AG04449 (cell line): ENCODE measurements at regions not wholly inside any gene's neighbourhood (a gene's known extent, or its start where the extent isn't known, plus 50 kb on each side); places are given as distances from the start of the nearest gene placed in this dataset.

ENCODE experiments used
- CTCF ChIA-PET: fragments of 350-600 bp; formaldehyde crosslinking; extraction: SDS; loops from one replicate; lab custom pipeline; 2021; ENCODE audit warnings: antibody characterized with exemption; lab: Yijun Ruan, JAX
- POLR2A ChIA-PET: fragments of 400-600, 350-600 bp; formaldehyde crosslinking; extraction: SDS; loops from one replicate; lab custom pipeline; 2020; ENCODE audit warnings: antibody characterized with exemption, inconsistent platforms; lab: Yijun Ruan, JAX
- DNase-seq: peaks from one replicate; pipeline ENCODE4 v3.0.0-alpha.2; 2010; ENCODE audit warnings: low read depth, low spot score
- H3K4me3 ChIP-seq: 2 replicates; pipeline ENCODE4 v1.5.1; 2011; ENCODE audit warnings: low read depth, mild to moderate bottlenecking, control low read depth, low read length
- CTCF ChIP-seq: IDR thresholded peaks from one replicate; pipeline ENCODE4 v1.5.1; 2011; ENCODE audit warnings: mild to moderate bottlenecking, moderate library complexity, low read length, control low read depth, inconsistent platforms; ENCODE audit not compliant: insufficient read depth; ENCODE audit errors: missing control alignments

GRCh38 chr12:18899162-18899561, 161.2 kb downstream of the CAPZA3 start:
- ChIA-PET POLR2A (no interaction called here), CTCF (no interaction called here)
- no peak for DNase-seq
- TF ChIP-seq CTCF, result no peak
- no peak overlapping the region for H3K4me3 ChIP-seq

- POLR2A ChIA-PET, result no interaction called here
- no peak for TF ChIP-seq CTCF
- H3K4me3 ChIP-seq, result no peak overlapping the region
- CTCF ChIA-PET, result no interaction called here
- DNase-seq, result no peak
These were observed 161.9 kb downstream of the CAPZA3 start for GRCh38 chr12:18899678-18900317.

- TF ChIP-seq CTCF, result no peak
- no peak for DNase-seq
- CTCF ChIA-PET, result interaction anchor here (1.1 kb wide), 1 partner anchor 11 kb away, joined by 3 read pairs; no protein-coding TSS in a partner anchor
- no peak overlapping the region for H3K4me3 ChIP-seq
- POLR2A ChIA-PET, result no interaction called here
These were observed 167.2 kb downstream of the CAPZA3 start for GRCh38 chr12:18905134-18905533.

GRCh38 chr12:18906395-18906794, 168.5 kb downstream of the CAPZA3 start:
- ChIA-PET CTCF (interaction anchor here (1.1 kb wide), 1 partner anchor 9 kb away, joined by 3 read pairs; no protein-coding TSS in a partner anchor), POLR2A (no interaction called here)
- no peak for TF ChIP-seq CTCF
- no peak for DNase-seq
- no peak overlapping the region for H3K4me3 ChIP-seq

- ChIA-PET CTCF (interaction anchor here (0.9 to 1.4 kb wide), 2 partner anchors 10 to 33 kb away, joined by 3 to 5 read pairs; no protein-coding TSS in a partner anchor), POLR2A (no interaction called here)
- DNase-seq, result no peak
- H3K4me3 ChIP-seq, result no peak overlapping the region
- no peak for TF ChIP-seq CTCF
These were observed 169.2 kb downstream of the CAPZA3 start for GRCh38 chr12:18907127-18907526.

GRCh38 chr12:18907728-18908127, 169.8 kb downstream of the CAPZA3 start:
- POLR2A ChIA-PET, result no interaction called here
- no peak for DNase-seq

More at GRCh38 chr12:18907728-18908127, 169.8 kb downstream of the CAPZA3 start:
- no peak overlapping the region for H3K4me3 ChIP-seq
- CTCF ChIA-PET, result interaction anchor here (0.9 to 1.4 kb wide), 2 partner anchors 9 to 34 kb away, joined by 3 to 5 read pairs; no protein-coding TSS in a partner anchor
- TF ChIP-seq CTCF, result no peak
